GM19324 (cell line): ENCODE measurements at regions not wholly inside any gene's neighbourhood (a gene's known extent, or its start where the extent isn't known, plus 50 kb on each side); places are given as distances from the start of the nearest gene placed in this dataset.

ENCODE experiments used
- ATAC-seq: cut with Tn5 transposase; IDR thresholded peaks from one replicate; pipeline ENCODE4 v1.9.1; 2021; ENCODE audit warnings: mild to moderate bottlenecking, moderate library complexity; ENCODE audit not compliant: unreplicated experiment, low FRiP score

- ATAC-seq, result no peak
Measured at GRCh38 chr10:111432588-111432987, 355.8 kb downstream of the ADRA2A start.

GRCh38 chr10:111435871-111436270 lies 359.0 kb downstream of the ADRA2A start:
- no peak for ATAC-seq

GRCh38 chr10:111439034-111439842 lies 362.4 kb downstream of the ADRA2A start:
- ATAC-seq, result no peak

GRCh38 chr10:111440501-111440900 lies 363.7 kb downstream of the ADRA2A start:
- ATAC-seq, result no peak

- no peak for ATAC-seq
Measured at GRCh38 chr10:111445667-111446066, 368.8 kb downstream of the ADRA2A start.

GRCh38 chr10:111446966-111447365 lies 370.1 kb downstream of the ADRA2A start:
- no peak for ATAC-seq

GRCh38 chr10:111452153-111452552 lies 375.3 kb downstream of the ADRA2A start:
- ATAC-seq, result no peak

- ATAC-seq, result no peak
Measured at GRCh38 chr10:111455776-111456426, 379.1 kb downstream of the ADRA2A start.

- ATAC-seq, result no peak
Measured at GRCh38 chr10:111458256-111458655, 381.4 kb downstream of the ADRA2A start.

- no peak for ATAC-seq
Measured at GRCh38 chr10:111459967-111460366, 383.1 kb downstream of the ADRA2A start.

- ATAC-seq, result no peak
Measured at GRCh38 chr10:111472445-111472844, 395.6 kb downstream of the ADRA2A start.

- ATAC-seq, result no peak
Measured at GRCh38 chr10:111473361-111473760, 396.5 kb downstream of the ADRA2A start.

GRCh38 chr10:111474786-111475185 lies 398.0 kb downstream of the ADRA2A start:
- ATAC-seq, result no peak

GRCh38 chr10:111475720-111476119 lies 398.9 kb downstream of the ADRA2A start:
- no peak for ATAC-seq

GRCh38 chr10:111478651-111479050 lies 401.8 kb downstream of the ADRA2A start:
- no peak for ATAC-seq

GRCh38 chr10:111479966-111480365 lies 403.1 kb downstream of the ADRA2A start:
- no peak for ATAC-seq

- no peak for ATAC-seq
Measured at GRCh38 chr10:111481261-111481826, 404.5 kb downstream of the ADRA2A start.

- no peak for ATAC-seq
Measured at GRCh38 chr10:111481866-111482265, 405.0 kb downstream of the ADRA2A start.

GRCh38 chr10:111482621-111483216 lies 405.9 kb downstream of the ADRA2A start:
- ATAC-seq, result no peak

- ATAC-seq, result no peak
Measured at GRCh38 chr10:111485767-111486166, 408.9 kb downstream of the ADRA2A start.

- ATAC-seq, result no peak
Measured at GRCh38 chr10:111486346-111486745, 409.5 kb downstream of the ADRA2A start.
